Activated CD4-positive, alpha-beta memory T cell treated with anti-CD3 and anti-CD28 coated beads for 36 hours (primary cell): ENCODE measurements at regions not wholly inside any gene's neighbourhood (a gene's known extent, or its start where the extent isn't known, plus 50 kb on each side); places are given as distances from the start of the nearest gene placed in this dataset.

Experiments
- CTCF ChIA-PET: fragments of 350-600 bp; sonication (Branson Sonifier 250); formaldehyde crosslinking; loops from one replicate; lab custom pipeline; 2021; ENCODE audit warnings: antibody characterized with exemption, inconsistent platforms; lab: Charles Lee
- POLR2A ChIA-PET: fragments of 350-600 bp; sonication (Branson Sonifier 250); formaldehyde crosslinking; loops from one replicate; lab custom pipeline; 2021; ENCODE audit warnings: antibody characterized with exemption; lab: Charles Lee
- DNase-seq: peaks from one replicate; pipeline ENCODE4 v3.0.0-alpha.2; 2020
- H3K27ac Mint-ChIP-seq: one replicate; pipeline ENCODE4 v1.8.0; 2021; ENCODE audit warnings: mixed read lengths
- H3K27me3 Mint-ChIP-seq: one replicate; pipeline ENCODE4 v1.8.0; 2021; ENCODE audit warnings: mixed read lengths
- H3K36me3 Mint-ChIP-seq: one replicate; pipeline ENCODE4 v1.8.0; 2021; ENCODE audit warnings: mixed read lengths
- H3K4me1 Mint-ChIP-seq: one replicate; pipeline ENCODE4 v1.8.0; 2021; ENCODE audit warnings: low read depth, mixed read lengths
- H3K4me3 Mint-ChIP-seq: one replicate; pipeline ENCODE4 v1.8.0; 2021; ENCODE audit warnings: mild to moderate bottlenecking, mixed read lengths
- H3K9me3 Mint-ChIP-seq: one replicate; pipeline ENCODE4 v1.8.0; 2021; ENCODE audit warnings: mixed read lengths
- intact Hi-C: fragments of 100-400 bp; cut with micrococcal nuclease; formaldehyde crosslinking; loops from one replicate; pipeline ENCODE4 v1.15.1; 2023

DNA sequence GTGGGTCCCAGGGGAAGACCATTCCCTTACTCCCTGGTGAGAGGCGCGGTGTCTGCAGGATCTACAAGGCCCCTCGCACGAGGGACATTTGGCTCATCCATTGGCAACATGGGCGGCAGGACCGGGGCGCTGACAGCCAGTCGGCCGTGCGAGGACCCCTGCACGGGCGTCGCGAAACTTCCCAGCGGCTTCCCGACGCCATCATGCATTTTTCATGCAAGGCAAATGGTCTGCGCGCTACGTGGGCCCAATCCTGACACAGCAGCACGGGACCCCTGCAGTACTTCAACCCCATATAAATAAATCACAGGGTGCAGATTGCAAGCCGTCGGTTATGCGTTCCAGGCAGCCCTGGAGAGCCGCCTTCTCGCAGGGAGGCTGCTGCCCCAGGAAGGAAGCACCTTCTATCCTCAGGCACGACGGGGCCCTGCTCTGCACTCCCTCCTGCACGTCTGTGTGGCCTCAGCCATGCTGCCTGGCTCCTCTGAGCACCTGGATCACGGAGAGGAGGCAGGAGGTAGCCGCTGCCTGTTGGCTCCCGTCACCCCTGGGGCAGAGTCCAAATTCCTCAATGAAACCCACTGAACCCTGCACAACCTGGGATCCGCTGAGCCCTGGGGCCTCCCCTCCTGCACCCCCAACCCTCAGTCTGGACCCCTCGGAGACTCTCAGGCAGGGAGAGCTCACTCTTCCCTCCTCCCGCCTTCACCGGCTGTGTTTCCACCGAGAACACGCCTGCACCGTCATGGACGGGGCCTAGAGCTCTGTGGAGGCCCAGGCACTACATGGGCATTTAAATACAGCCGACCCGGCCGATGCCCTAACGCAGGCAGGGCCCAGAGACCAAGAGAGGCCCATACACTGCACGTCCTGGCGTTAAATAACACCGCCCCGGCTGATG is 90.5 kb downstream of the PDGFA start:
- POLR2A ChIA-PET: no interaction called here
- H3K36me3 Mint-ChIP-seq: no peaks in the 10 kb centered on the region
- H3K27ac Mint-ChIP-seq: no peak overlapping the region
- no peaks in the 10 kb centered on the region for H3K4me1 Mint-ChIP-seq
- no peak overlapping the region for H3K4me3 Mint-ChIP-seq
- no peaks in the 10 kb centered on the region for H3K27me3 Mint-ChIP-seq
- DNase-seq: no peak
- CTCF ChIA-PET: no interaction called here
- intact Hi-C loops: no loop called here
- H3K9me3 Mint-ChIP-seq: no peaks in the 10 kb centered on the region

DNA sequence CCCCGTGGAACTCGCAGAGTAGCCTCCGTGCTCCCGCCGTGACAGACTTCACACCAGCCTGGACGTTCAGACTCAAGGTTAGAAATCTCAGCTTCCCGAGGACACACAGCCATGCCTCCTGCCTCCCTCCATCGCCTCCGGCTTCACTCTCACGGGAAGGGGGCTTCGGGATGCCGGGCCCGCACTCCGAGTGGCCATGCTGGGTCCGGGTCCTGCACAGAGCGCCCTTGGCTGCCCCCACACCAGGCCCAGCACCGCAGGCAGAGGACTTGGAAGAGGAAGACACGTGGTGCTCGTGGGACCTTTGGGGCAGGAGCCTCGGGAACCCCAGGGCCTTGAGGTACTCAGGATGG is 89.8 kb downstream of the PDGFA start:
- no peak overlapping the region for H3K27ac Mint-ChIP-seq
- no peaks in the 10 kb centered on the region for H3K9me3 Mint-ChIP-seq
- POLR2A ChIA-PET: no interaction called here
- H3K27me3 Mint-ChIP-seq: no peaks in the 10 kb centered on the region
- no peak for DNase-seq
- intact Hi-C loops: no loop called here
- no peak overlapping the region for H3K4me3 Mint-ChIP-seq
- H3K4me1 Mint-ChIP-seq: no peaks in the 10 kb centered on the region
- CTCF ChIA-PET: no interaction called here
- no peaks in the 10 kb centered on the region for H3K36me3 Mint-ChIP-seq

DNA sequence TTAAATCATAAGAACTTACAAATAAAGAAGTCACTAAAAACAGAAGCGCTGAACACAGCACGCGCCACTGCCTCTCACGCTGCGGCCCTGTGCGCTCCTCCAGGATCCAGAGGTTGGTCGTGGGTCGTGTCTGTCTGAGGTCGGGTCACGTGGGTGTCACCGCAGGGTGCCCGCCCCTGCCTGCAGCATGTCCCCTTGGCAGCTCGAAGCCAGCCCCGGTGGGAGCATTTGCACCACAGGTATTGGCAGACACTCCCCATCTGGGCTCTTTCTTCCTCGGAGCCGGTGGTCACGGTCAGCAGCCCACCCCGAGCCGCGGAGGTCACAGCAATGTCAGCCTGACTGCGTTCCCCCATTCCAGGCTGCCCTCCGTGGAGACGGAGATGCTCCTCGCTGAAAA is 88.6 kb downstream of the PDGFA start:
- Mint-ChIP-seq H3K4me3 (no peak overlapping the region), H3K9me3 (no peaks in the 10 kb centered on the region), H3K27ac (no peak overlapping the region), H3K27me3 (no peaks in the 10 kb centered on the region), H3K36me3 (no peaks in the 10 kb centered on the region), H3K4me1 (no peaks in the 10 kb centered on the region)
- intact Hi-C loops: no loop called here
- ChIA-PET POLR2A (no interaction called here), CTCF (no interaction called here)
- DNase-seq: no peak

DNA sequence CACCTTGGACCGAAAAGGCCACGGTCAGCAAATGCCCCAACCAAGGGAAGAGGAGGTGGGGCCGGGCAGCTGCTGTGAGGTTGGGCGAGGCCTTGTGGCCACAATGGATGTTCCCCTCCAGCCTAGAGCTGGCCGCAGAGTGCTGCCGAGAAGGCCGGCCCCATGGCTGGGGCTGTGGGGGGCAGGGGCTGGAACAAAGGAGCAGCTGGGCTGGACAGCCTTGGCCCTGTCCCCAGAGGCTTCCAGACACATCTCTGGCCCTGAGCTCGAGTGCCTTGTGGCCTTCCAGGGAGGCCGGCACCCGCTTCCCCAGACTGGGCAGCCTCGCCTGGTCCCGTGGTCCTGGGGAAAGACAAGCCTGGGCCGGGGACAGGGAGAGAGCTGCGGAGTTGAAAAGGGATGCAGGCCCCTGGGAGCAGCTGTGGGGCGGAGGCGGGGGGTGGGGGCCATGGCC is 88.0 kb downstream of the PDGFA start:
- no peak overlapping the region for H3K4me3 Mint-ChIP-seq
- no peaks in the 10 kb centered on the region for H3K36me3 Mint-ChIP-seq
- H3K4me1 Mint-ChIP-seq: no peaks in the 10 kb centered on the region
- ChIA-PET CTCF (no interaction called here), POLR2A (no interaction called here)
- H3K9me3 Mint-ChIP-seq: no peaks in the 10 kb centered on the region
- no peak overlapping the region for H3K27ac Mint-ChIP-seq
- intact Hi-C loops: no loop called here
- no peak for DNase-seq
- no peaks in the 10 kb centered on the region for H3K27me3 Mint-ChIP-seq

DNA sequence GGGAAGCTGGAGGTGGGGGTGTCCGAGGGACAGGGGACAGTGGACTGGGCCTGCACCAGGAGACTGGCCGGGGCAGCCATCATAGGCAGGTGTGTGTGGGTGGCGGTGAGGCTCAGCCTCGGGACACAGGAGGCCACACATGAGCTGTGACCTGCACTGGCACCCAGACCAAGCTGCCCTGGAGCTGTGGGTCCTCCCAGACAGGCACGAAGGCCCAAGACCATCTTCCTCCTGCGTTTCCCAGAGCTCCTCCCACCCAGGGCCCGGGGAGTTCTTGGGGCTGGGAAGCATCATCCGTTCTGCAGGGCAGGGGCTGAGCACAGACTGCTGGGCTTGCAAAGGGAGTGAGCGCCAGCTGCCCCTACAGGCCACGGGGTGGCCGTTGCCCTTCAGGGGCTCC is 87.4 kb downstream of the PDGFA start:
- no peaks in the 10 kb centered on the region for H3K4me1 Mint-ChIP-seq
- no peaks in the 10 kb centered on the region for H3K27me3 Mint-ChIP-seq
- no peaks in the 10 kb centered on the region for H3K36me3 Mint-ChIP-seq
- H3K4me3 Mint-ChIP-seq: no peak overlapping the region
- ChIA-PET POLR2A (no interaction called here), CTCF (interaction anchor here (0.7 kb wide), 1 partner anchor 86 kb away, joined by 3 read pairs; no protein-coding TSS in a partner anchor)
- no peaks in the 10 kb centered on the region for H3K9me3 Mint-ChIP-seq
- intact Hi-C loops: no loop called here
- no peak overlapping the region for H3K27ac Mint-ChIP-seq
- no peak for DNase-seq

DNA sequence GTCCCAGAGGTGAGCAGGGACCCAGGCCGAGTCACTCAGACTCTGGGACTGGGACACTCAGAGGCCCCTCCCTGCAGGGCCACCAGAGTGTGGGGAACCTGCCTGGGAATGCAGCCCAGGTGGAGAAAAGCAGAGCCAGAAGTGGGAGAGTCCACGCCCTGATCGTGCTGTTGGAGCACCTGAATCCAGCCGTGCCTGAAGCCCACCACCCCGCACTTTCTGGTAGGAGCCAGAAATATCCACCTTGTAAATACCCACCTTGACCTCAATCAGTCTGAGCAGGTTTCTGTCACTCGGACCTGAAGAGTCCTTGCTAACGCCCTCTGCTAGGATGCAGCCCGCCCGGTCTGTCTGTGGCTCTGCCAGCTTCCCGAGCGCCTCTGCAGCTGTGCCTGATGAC is 86.7 kb downstream of the PDGFA start:
- H3K4me1 Mint-ChIP-seq: no peaks in the 10 kb centered on the region
- intact Hi-C loops: no loop called here
- H3K27ac Mint-ChIP-seq: no peak overlapping the region
- no peaks in the 10 kb centered on the region for H3K36me3 Mint-ChIP-seq
- no peak for DNase-seq
- H3K9me3 Mint-ChIP-seq: no peaks in the 10 kb centered on the region
- CTCF ChIA-PET: no interaction called here
- no peaks in the 10 kb centered on the region for H3K27me3 Mint-ChIP-seq
- no peak overlapping the region for H3K4me3 Mint-ChIP-seq
- POLR2A ChIA-PET: no interaction called here

DNA sequence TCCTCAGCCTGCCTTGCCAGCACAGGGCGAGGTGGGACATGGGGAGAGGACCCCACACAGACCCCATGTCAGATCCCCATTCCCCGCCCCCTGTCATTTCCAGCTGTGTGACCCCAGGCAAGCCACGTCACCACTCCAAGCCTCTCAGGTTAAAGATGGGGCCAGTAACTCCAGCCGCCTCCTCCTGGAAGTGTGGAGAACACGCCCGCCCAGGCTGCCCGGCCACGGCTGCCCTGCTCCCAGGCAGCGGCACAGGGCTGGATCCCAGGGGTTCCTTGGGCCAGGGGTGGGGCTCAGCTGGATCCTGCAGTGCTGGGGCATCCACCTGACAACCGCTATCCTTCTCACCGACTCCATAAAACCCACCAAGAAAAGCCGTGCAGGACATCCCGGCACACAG is 86.1 kb downstream of the PDGFA start:
- no peaks in the 10 kb centered on the region for H3K27me3 Mint-ChIP-seq
- no peaks in the 10 kb centered on the region for H3K4me1 Mint-ChIP-seq
- intact Hi-C loops: no loop called here
- no peaks in the 10 kb centered on the region for H3K9me3 Mint-ChIP-seq
- ChIA-PET CTCF (no interaction called here), POLR2A (no interaction called here)
- H3K36me3 Mint-ChIP-seq: no peaks in the 10 kb centered on the region
- H3K4me3 Mint-ChIP-seq: no peak overlapping the region
- no peak overlapping the region for H3K27ac Mint-ChIP-seq
- DNase-seq: no peak

DNA sequence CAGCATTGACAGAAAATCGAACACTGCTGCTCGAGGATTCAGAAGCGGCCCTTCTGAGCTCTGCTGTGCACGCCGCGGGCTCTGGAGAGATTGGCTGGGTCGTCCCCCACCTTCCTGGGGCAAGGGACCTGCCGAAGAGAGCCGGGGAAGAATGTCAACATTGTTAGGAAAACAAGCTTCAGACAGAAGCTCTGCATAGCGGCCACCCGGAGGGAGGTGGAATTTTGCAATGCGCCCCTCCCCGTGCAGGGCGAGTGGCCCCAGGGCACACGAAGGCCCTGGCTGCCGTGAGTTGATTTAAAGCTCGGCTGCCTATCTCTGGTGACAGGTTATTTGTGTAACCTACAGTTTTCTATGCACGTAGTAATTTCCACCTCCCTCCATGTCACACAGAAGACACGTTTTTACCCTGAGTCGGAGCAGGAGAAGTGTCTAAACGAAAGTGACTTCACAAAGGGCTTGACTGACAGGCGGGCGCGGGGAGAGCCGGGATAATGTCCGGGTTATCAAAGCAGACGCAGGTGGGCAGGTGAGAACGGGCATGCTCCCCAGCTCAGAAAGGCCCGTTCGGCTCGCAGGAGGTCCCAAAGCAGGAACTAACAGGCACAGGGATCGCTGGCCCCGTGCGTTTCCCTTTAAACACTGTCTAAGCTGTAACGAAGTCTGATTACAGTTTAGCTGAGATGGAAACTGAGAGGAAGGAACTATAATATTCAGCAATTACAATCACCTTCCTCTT is 84.6 kb downstream of the PDGFA start:
- intact Hi-C loops: no loop called here
- Mint-ChIP-seq H3K4me3 (no peak overlapping the region), H3K27ac (no peak overlapping the region), H3K4me1 (no peaks in the 10 kb centered on the region), H3K36me3 (no peaks in the 10 kb centered on the region), H3K27me3 (no peaks in the 10 kb centered on the region), H3K9me3 (no peaks in the 10 kb centered on the region)
- CTCF ChIA-PET: no interaction called here
- POLR2A ChIA-PET: no interaction called here
- no peak for DNase-seq

DNA sequence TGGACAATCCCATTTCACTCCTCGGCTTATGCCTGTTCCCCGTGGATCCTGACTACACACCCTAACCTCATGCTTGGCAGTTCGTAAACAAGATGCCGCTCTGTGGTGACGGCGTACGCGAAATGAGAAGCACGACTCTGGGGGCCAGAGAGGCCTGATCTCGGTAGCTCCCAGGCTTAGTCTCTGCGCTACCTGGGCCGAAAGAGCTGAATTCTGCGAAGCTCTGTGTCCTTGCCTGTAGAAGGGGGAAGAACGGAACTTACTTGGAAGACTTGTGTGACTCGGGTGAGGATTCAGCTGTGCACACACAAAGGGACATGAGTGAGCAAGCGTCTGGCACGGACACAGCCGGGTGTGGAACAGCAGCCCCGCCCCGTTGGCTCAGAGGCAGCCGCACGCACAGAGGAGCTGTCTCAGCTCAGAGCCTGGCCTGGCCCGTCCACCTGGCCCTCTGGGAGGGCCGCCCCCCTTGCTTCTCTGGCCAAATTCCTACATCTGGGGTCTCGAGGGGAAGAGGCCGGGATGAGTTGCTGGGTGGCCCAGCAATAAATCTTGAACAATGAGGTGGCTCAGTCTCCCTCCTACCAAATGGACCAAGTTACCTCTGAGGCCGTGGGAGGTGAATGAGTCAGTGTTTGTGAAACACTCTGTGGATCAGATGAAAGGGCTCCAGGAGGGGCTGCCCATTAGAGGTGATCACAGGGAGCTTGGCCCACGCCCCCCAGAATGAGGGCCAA is 83.8 kb downstream of the PDGFA start:
- no peak for DNase-seq
- intact Hi-C loops: no loop called here
- H3K36me3 Mint-ChIP-seq: no peaks in the 10 kb centered on the region

DNA sequence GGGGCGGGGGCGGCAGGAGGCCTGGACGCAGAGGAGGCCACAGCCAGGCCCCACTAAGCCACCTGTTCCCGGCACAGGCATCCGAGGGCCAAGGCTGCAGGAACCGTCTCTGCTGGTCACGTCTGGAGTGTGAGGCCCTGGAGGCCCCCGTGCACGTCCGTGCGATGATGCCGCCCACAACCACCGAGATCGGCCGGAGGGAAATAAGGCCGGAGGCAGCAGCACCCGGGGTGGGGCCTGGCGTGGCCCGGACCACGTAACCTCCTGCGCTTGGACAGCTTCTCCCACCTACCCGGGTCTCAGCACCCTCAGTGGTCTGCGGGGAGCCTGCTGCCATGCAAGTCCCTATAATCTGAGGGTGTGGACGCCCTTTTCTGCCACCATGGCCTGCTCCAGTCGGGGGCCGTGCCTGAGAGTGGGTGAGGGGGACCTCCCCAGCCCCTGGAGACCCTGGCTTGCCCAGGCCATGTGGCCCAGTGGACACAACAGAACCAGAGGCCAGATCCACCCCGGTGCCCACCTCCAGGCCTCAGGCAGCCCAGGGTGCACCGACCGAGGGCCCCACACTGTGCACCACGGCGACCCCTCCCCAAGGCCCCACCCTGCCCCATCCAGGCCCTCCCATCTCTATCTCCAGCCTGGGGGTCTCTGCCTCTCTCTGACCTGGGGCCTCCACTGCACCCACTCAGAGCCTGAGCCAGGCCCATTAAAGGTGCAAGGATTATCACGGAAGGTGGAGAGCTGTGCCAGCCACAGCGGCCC is 83.1 kb downstream of the PDGFA start:
- Mint-ChIP-seq H3K4me3 (no peak overlapping the region), H3K4me1 (no peaks in the 10 kb centered on the region), H3K9me3 (no peaks in the 10 kb centered on the region), H3K27ac (no peak overlapping the region), H3K27me3 (no peaks in the 10 kb centered on the region), H3K36me3 (no peaks in the 10 kb centered on the region)
- intact Hi-C loops: no loop called here
- POLR2A ChIA-PET: no interaction called here
- no peak for DNase-seq
- CTCF ChIA-PET: no interaction called here

More for the DNA sequence above, 83.8 kb downstream of the PDGFA start:
- POLR2A ChIA-PET: no interaction called here
- H3K27ac Mint-ChIP-seq: no peak overlapping the region
- H3K9me3 Mint-ChIP-seq: no peaks in the 10 kb centered on the region
- no peaks in the 10 kb centered on the region for H3K27me3 Mint-ChIP-seq
- H3K4me1 Mint-ChIP-seq: no peaks in the 10 kb centered on the region
- H3K4me3 Mint-ChIP-seq: no peak overlapping the region
- CTCF ChIA-PET: no interaction called here

DNA sequence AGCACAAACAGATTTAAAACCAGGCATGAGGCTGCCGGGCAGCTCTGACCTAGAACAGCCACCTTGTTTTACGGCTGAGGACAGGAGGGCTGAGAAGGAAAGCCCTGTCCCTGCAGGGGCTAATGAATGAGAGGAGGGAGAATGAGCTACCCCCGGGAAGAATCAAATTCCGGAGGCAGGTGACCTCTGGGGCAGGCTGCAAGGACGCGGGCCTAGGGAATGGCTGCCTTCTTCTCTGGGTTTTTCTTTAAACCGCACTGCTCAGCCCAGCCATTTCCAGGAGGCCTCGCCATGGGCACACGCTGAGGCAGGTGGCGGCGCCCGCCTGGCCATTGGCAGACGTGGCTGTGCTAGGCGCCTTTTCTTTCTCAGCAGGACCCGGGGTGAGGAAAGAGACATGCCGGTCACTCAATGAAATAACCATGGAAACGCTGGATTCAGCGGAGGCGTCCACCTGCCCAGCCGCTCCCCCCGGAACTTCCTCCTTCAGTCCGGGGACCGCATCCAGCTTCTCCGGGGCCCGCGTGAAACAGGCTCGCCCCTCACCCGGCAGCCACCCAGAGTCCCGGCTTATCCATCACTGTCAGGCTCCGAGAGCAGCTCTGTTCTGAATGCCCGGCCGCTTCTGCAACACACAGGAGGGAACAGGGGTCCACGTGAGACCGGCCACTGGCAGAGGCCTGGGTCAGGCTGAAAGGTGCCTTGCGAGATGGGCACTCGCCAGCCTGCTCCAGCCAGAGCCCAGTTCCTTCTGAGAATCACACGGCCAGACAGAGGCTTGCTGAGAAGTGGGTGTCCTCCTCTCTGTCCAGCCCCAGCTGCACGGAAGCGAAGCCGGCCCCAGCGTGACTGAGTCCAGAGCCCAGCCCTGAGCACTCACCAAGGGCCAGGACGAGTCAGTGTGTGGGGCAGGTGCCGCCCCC is 82.1 kb downstream of the PDGFA start:
- ChIA-PET POLR2A (no interaction called here), CTCF (no interaction called here)
- Mint-ChIP-seq H3K27ac (no peak overlapping the region), H3K4me3 (no peak overlapping the region), H3K9me3 (no peaks in the 10 kb centered on the region), H3K36me3 (no peaks in the 10 kb centered on the region), H3K4me1 (no peaks in the 10 kb centered on the region), H3K27me3 (no peaks in the 10 kb centered on the region)
- no peak for DNase-seq
- intact Hi-C loops: no loop called here
